CD4-positive, alpha-beta memory T cell (primary cell): ENCODE measurements at regions not wholly inside any gene's neighbourhood (a gene's known extent, or its start where the extent isn't known, plus 50 kb on each side); places are given as distances from the start of the nearest gene placed in this dataset.

Source experiments
- CTCF ChIA-PET: fragments of 350-600 bp; sonication (Branson Sonifier 250); formaldehyde crosslinking; loops from one replicate; lab custom pipeline; 2021; ENCODE audit warnings: inconsistent platforms; ENCODE audit not compliant: partially characterized antibody; lab: Charles Lee
- POLR2A ChIA-PET: fragments of 350-600 bp; sonication (Branson Sonifier 250); formaldehyde crosslinking; loops from one replicate; lab custom pipeline; 2021; ENCODE audit not compliant: partially characterized antibody; lab: Charles Lee
- DNase-seq, 5 donors: peaks; one replicate each; pipeline versions ENCODE4 v3.0.0 to v3.0.0-alpha.2; 2020 to 2022; ENCODE audit warnings: mixed read lengths in 1 of 5
- H3K27ac ChIP-seq: one replicate; pipeline ENCODE4 v1.7.0; 2013; ENCODE audit warnings: low read depth, low read length
- H3K27me3 ChIP-seq: 2 replicates; pipeline ENCODE4 v1.7.0; 2013; ENCODE audit warnings: mild to moderate bottlenecking, low read length, moderate library complexity; ENCODE audit not compliant: insufficient read depth
- H3K36me3 ChIP-seq: 2 replicates; pipeline ENCODE4 v1.7.0; 2013; ENCODE audit warnings: mild to moderate bottlenecking, low read length, moderate library complexity; ENCODE audit not compliant: insufficient read depth
- H3K4me1 ChIP-seq: 2 replicates; pipeline ENCODE4 v1.7.0; 2013; ENCODE audit warnings: mild to moderate bottlenecking, low read length, moderate library complexity; ENCODE audit not compliant: insufficient read depth
- H3K4me3 ChIP-seq, 2 donors: one replicate each; pipeline ENCODE4 v1.7.0; 2013; ENCODE audit warnings: low read length in 2 of 2, mild to moderate bottlenecking in 1 of 2
- H3K9me3 ChIP-seq, 2 donors: one replicate each; pipeline ENCODE4 v1.7.0; 2013; ENCODE audit warnings: low read length in 2 of 2, control low read depth in 1 of 2; ENCODE audit not compliant: control insufficient read depth in 1 of 2
- H3K27ac Mint-ChIP-seq, 7 donors: one replicate each; pipeline ENCODE4 v1.8.0; 2020 to 2021; ENCODE audit warnings: mixed read lengths in 7 of 7, mild to moderate bottlenecking in 6 of 7, inconsistent platforms in 3 of 7, moderate library complexity in 3 of 7
- H3K27me3 Mint-ChIP-seq, 2 donors: one replicate each; pipeline ENCODE4 v1.8.0; 2020 to 2021; ENCODE audit warnings: mixed read lengths in 2 of 2
- H3K36me3 Mint-ChIP-seq, 2 donors: one replicate each; pipeline ENCODE4 v1.8.0; 2020 to 2021; ENCODE audit warnings: mixed read lengths in 2 of 2, inconsistent platforms in 1 of 2, mild to moderate bottlenecking in 1 of 2
- H3K4me1 Mint-ChIP-seq, 4 donors: one replicate each; pipeline ENCODE4 v1.8.0; 2020 to 2021; ENCODE audit warnings: mixed read lengths in 4 of 4, mild to moderate bottlenecking in 1 of 4
- H3K4me3 Mint-ChIP-seq, 8 donors: one replicate each; pipeline ENCODE4 v1.8.0; 2020 to 2021; ENCODE audit warnings: mixed read lengths in 8 of 8, mild to moderate bottlenecking in 7 of 8, moderate library complexity in 6 of 8, inconsistent platforms in 3 of 8
- H3K9me3 Mint-ChIP-seq, 8 donors: one replicate each; pipeline ENCODE4 v1.8.0; 2020 to 2021; ENCODE audit warnings: mixed read lengths in 8 of 8, mild to moderate bottlenecking in 5 of 8, inconsistent platforms in 3 of 8, moderate library complexity in 1 of 8
- intact Hi-C: fragments of 100-400 bp; cut with micrococcal nuclease; formaldehyde crosslinking; loops from one replicate; pipeline ENCODE4 v1.15.1; 2023

DNA sequence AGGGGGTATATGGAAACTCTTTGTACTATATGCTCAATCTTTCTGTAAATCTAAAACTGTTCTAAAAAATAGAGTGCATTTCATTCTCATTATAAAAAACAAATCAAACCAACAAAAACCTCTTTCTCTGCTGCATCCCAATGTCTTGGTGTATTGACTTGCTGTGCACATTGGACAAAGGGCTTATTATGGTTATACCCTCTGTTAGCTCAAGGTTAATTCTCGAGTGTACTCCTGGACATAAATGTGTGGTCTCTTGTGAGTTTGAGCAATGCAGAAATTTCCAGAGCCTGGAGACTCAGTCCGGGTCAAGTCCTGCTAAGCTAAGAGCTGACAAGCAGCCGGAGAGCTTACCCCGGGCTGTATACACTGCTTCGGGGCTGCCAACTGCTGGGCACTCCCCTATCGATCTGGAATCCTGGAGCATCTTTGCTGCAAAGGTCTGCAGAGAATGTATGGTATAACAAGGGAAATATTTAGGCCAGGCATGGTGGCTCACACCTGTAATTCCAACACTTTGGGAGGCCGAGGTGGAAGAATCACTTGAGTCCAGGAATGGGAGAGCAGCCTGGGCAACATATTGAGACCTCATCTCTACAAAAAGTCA, 66.2 kb upstream of the BRD7 start:
- Histone ChIP-seq H3K4me3 (no peak overlapping the region), H3K36me3 (no peaks in the 10 kb centered on the region), H3K9me3 (no peaks in the 10 kb centered on the region), H3K27ac (no peak overlapping the region), H3K27me3 (no peaks in the 10 kb centered on the region), H3K4me1 (no peaks in the 10 kb centered on the region)
- POLR2A ChIA-PET, result no interaction called here
- H3K27ac Mint-ChIP-seq, result peak overlapping the region in 1 of 7 donors; percentile 37
- H3K27me3 Mint-ChIP-seq, result peaks cover 4 to 22% of the 10 kb centered on the region in 2 donors
- H3K36me3 Mint-ChIP-seq, result peaks cover 4 to 9% of the 10 kb centered on the region in 2 donors
- DNase-seq, result no peak
- H3K4me3 Mint-ChIP-seq, result no peak overlapping the region
- H3K4me1 Mint-ChIP-seq, result no peaks in the 10 kb centered on the region
- CTCF ChIA-PET, result no interaction called here
- peaks cover 0 to 18% (median 16%) of the 10 kb centered on the region in 8 donors for H3K9me3 Mint-ChIP-seq
- intact Hi-C loops, result no loop called here

DNA sequence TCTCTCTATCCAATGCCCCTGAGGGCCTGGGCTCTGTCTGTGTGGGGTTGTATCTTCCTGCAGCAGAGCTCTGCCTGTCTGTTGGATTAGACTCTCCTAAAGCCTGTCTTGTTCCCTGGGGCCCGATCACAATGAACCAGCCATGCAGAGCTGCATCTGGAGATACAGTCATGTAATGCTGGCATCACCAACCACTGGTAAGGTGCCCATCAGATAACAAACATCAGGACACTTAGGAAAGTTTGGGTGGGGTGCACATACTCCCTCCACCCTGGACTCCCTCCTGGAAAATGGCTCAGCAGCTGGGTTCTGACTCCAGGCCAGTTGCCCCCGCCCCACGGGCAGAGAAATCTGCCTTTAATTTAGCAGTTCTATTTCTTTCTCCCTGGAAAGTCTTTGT, 61.3 kb upstream of the BRD7 start:
- H3K9me3 ChIP-seq, result no peaks in the 10 kb centered on the region
- no peak for DNase-seq
- no peak overlapping the region for H3K27ac Mint-ChIP-seq
- no peak overlapping the region for H3K4me3 ChIP-seq
- H3K27me3 ChIP-seq, result no peaks in the 10 kb centered on the region
- POLR2A ChIA-PET, result interaction anchor here (0.5 kb wide), 1 partner anchor 109 kb away, joined by 3 read pairs; no protein-coding TSS in a partner anchor
- H3K36me3 ChIP-seq, result no peaks in the 10 kb centered on the region
- no peak overlapping the region for H3K4me3 Mint-ChIP-seq
- CTCF ChIA-PET, result no interaction called here
- no peaks in the 10 kb centered on the region for H3K4me1 Mint-ChIP-seq
- H3K36me3 Mint-ChIP-seq, result no peaks in the 10 kb centered on the region
- H3K4me1 ChIP-seq, result no peaks in the 10 kb centered on the region
- H3K27ac ChIP-seq, result no peak overlapping the region
- H3K9me3 Mint-ChIP-seq, result peaks cover 0 to 4% (median 0%) of the 10 kb centered on the region in 8 donors
- intact Hi-C loops, result no loop called here
- H3K27me3 Mint-ChIP-seq, result peaks cover 6 to 32% of the 10 kb centered on the region in 2 donors

DNA sequence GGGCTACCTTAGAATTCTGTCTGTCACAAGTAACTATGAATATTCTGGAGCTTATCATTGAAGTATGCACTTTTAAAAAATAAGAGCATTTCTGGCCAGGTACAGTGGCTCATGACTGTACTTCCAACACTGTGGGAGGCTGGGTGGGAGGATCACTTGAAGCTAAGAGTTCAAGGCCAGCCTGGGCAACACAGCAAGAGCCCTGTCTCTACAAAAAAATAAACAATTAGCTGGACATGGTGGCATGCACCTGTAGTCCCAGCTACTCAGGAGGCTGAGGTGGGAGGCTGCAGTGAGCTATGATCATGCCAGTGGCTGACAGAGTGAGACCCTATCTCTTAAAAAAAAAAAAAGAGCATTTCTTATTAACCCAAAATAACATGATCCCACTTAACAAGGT, 60.0 kb upstream of the BRD7 start:
- Histone ChIP-seq H3K4me3 (no peak overlapping the region), H3K4me1 (no peaks in the 10 kb centered on the region), H3K9me3 (no peaks in the 10 kb centered on the region), H3K27me3 (peaks cover 5% of the 10 kb centered on the region), H3K36me3 (no peaks in the 10 kb centered on the region), H3K27ac (no peak overlapping the region)
- Mint-ChIP-seq H3K4me3 (no peak overlapping the region), H3K36me3 (no peaks in the 10 kb centered on the region), H3K4me1 (no peaks in the 10 kb centered on the region), H3K9me3 (peaks cover 0 to 6% (median under 1%) of the 10 kb centered on the region in 8 donors), H3K27ac (no peak overlapping the region), H3K27me3 (peaks cover 8 to 27% of the 10 kb centered on the region in 2 donors)
- intact Hi-C loops, result no loop called here
- POLR2A ChIA-PET, result no interaction called here
- CTCF ChIA-PET, result no interaction called here
- no peak for DNase-seq

- H3K36me3 Mint-ChIP-seq, result no peaks in the 10 kb centered on the region
- H3K4me1 Mint-ChIP-seq, result no peaks in the 10 kb centered on the region
- Histone ChIP-seq H3K27me3 (peaks cover 5% of the 10 kb centered on the region), H3K9me3 (no peaks in the 10 kb centered on the region), H3K27ac (no peak overlapping the region), H3K36me3 (no peaks in the 10 kb centered on the region), H3K4me1 (no peaks in the 10 kb centered on the region), H3K4me3 (no peak overlapping the region)
- H3K27ac Mint-ChIP-seq, result no peak overlapping the region
- no peak overlapping the region for H3K4me3 Mint-ChIP-seq
- ChIA-PET CTCF (no interaction called here), POLR2A (no interaction called here)
- intact Hi-C loops, result no loop called here
- no peak for DNase-seq
- peaks cover 7 to 25% of the 10 kb centered on the region in 2 donors for H3K27me3 Mint-ChIP-seq
- peaks cover 0 to 7% (median under 1%) of the 10 kb centered on the region in 8 donors for H3K9me3 Mint-ChIP-seq
Observed at GRCh38 chr16:50428116-50428515, 59.3 kb upstream of the BRD7 start.

DNA sequence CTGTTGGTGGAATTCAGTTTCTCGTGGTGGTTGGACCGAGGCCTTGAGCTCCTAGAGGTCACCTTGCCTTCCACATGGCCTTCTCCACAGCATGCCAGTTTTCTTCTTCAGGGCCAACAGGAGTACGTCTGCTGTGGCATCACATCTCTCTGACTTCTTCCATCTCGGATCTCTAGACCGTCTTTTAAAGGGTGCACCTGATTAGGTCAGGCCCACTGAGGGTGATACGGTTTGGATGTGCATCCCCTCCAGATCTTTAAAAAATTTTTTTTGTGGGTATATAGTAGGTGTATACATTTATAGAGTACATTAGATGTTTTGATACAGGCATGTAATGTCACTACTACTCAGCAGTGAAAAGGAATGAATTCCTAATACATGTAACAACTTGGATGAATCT, 58.3 kb upstream of the BRD7 start:
- no peak overlapping the region for H3K4me3 ChIP-seq
- no peak overlapping the region for H3K27ac ChIP-seq
- Mint-ChIP-seq H3K36me3 (no peaks in the 10 kb centered on the region), H3K27me3 (peaks cover 10 to 23% of the 10 kb centered on the region in 2 donors), H3K4me3 (no peak overlapping the region), H3K27ac (no peak overlapping the region), H3K4me1 (no peaks in the 10 kb centered on the region), H3K9me3 (peaks cover 0 to 8% (median under 1%) of the 10 kb centered on the region in 8 donors)
- ChIA-PET POLR2A (no interaction called here), CTCF (no interaction called here)
- H3K4me1 ChIP-seq, result no peaks in the 10 kb centered on the region
- peaks cover 5% of the 10 kb centered on the region for H3K27me3 ChIP-seq
- DNase-seq, result no peak
- intact Hi-C loops, result no loop called here
- H3K9me3 ChIP-seq, result no peaks in the 10 kb centered on the region
- no peaks in the 10 kb centered on the region for H3K36me3 ChIP-seq

DNA sequence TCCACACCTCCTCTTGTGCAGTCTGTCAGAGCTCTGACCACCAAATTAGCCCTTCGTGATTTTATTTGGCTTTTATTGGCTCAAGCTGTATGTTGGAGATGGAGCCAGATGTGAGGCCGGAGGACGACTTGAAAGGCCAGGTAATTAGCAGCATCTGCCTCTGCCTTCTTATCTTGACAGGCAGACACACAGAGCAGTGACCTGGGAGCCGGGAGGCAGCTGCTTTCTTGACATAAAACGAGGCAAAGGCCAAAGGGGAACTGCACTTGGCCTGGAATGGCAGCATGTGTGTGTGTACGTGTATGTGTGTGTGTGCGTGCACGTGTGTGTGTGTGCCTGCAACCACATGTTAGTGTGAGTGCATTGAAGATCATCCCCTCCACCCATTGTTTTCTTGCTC, 56.9 kb upstream of the BRD7 start:
- Mint-ChIP-seq H3K27me3 (peaks cover 12 to 19% of the 10 kb centered on the region in 2 donors), H3K4me1 (no peaks in the 10 kb centered on the region)
- DNase-seq, result no peak

GRCh38 chr16:50425044-50425443, 56.3 kb upstream of the BRD7 start:
- Histone ChIP-seq H3K27ac (no peak overlapping the region), H3K9me3 (no peaks in the 10 kb centered on the region), H3K27me3 (peaks cover 5% of the 10 kb centered on the region), H3K4me1 (no peaks in the 10 kb centered on the region), H3K4me3 (no peak overlapping the region), H3K36me3 (no peaks in the 10 kb centered on the region)
- intact Hi-C loops, result no loop called here
- no peak for DNase-seq
- Mint-ChIP-seq H3K9me3 (peaks cover 3 to 26% (median 9%) of the 10 kb centered on the region in 8 donors), H3K27me3 (peaks cover 14 to 19% of the 10 kb centered on the region in 2 donors), H3K36me3 (peaks cover 3 to 6% of the 10 kb centered on the region in 2 donors), H3K4me3 (no peak overlapping the region), H3K27ac (no peak overlapping the region), H3K4me1 (no peaks in the 10 kb centered on the region)
- ChIA-PET CTCF (no interaction called here), POLR2A (no interaction called here)

More for the DNA sequence above, 56.9 kb upstream of the BRD7 start:
- Mint-ChIP-seq H3K27ac (no peak overlapping the region), H3K4me3 (no peak overlapping the region), H3K9me3 (peaks cover 0 to 21% (median 5%) of the 10 kb centered on the region in 8 donors), H3K36me3 (peaks cover 0 to 3% of the 10 kb centered on the region in 2 donors)
- no peaks in the 10 kb centered on the region for H3K9me3 ChIP-seq
- no peaks in the 10 kb centered on the region for H3K36me3 ChIP-seq
- peaks cover 5% of the 10 kb centered on the region for H3K27me3 ChIP-seq
- ChIA-PET POLR2A (no interaction called here), CTCF (no interaction called here)
- H3K4me3 ChIP-seq, result no peak overlapping the region
- H3K27ac ChIP-seq, result no peak overlapping the region
- intact Hi-C loops, result no loop called here
- no peaks in the 10 kb centered on the region for H3K4me1 ChIP-seq
